GM10266 (cell line): ENCODE measurements at regions not wholly inside any gene's neighbourhood (a gene's known extent, or its start where the extent isn't known, plus 50 kb on each side); places are given as distances from the start of the nearest gene placed in this dataset.

Source experiments
- DNase-seq: peaks from one replicate; pipeline ENCODE4 v3.0.0; 2012; ENCODE audit errors: extremely low spot score
- CTCF ChIP-seq: IDR thresholded peaks from 2 replicates; pipeline ENCODE4 v1.5.1; 2012; ENCODE audit warnings: mild to moderate bottlenecking, low read depth; ENCODE audit not compliant: control insufficient read depth, insufficient read depth; ENCODE audit errors: missing control alignments

GRCh38 chr12:68432622-68433021 lies 100.5 kb upstream of the MDM1 start:
- no peak for DNase-seq
- TF ChIP-seq CTCF = no peak

GRCh38 chr12:68434391-68435298 lies 102.5 kb upstream of the MDM1 start:
- DNase-seq = no peak
- TF ChIP-seq CTCF = no peak

- DNase-seq = no peak
- TF ChIP-seq CTCF = no peak
Measured at GRCh38 chr12:68435299-68435637, 103.1 kb upstream of the MDM1 start.

- DNase-seq = no peak
- no peak for TF ChIP-seq CTCF
Measured at GRCh38 chr12:68435816-68436215, 103.7 kb upstream of the MDM1 start.

- no peak for DNase-seq
- TF ChIP-seq CTCF = no peak
Measured at GRCh38 chr12:68438601-68439000, 106.4 kb upstream of the MDM1 start.

- no peak for DNase-seq
- TF ChIP-seq CTCF = no peak
Measured at GRCh38 chr12:68439368-68440045, 107.3 kb upstream of the MDM1 start.

GRCh38 chr12:68440068-68440581 lies 108.0 kb upstream of the MDM1 start:
- TF ChIP-seq CTCF = no peak
- DNase-seq = no peak
